ENCODE measurements at regions not wholly inside any gene's neighbourhood (a gene's known extent, or its start where the extent isn't known, plus 50 kb on each side); places are given as distances from the start of the nearest gene placed in this dataset.

DNA sequence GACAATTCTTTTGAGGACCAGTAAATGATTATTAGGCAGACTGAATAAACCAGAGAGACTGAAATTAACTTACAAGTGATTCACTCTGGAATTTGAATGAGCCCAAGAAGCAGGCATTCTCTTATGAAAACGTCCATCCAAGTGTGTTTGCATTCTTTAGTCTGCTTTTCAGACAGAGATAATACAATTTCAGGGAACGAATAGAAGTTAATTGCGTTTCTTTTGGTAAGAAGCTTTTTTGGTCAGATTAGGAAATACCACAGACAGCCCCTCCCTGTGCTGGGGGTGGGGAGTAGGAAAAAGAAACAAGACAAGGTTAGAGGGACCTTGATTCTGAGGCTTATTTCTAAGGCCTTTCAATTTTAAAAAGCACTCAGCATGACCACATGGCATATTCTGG is 874.4 kb downstream of the SUCLG1 start:
- TF ChIP-seq EZH2 (IDR thresholded peaks at IDR 0.05; ENCODE audit: borderline replicate concordance, low read depth, low read length, severe bottlenecking) = no peak
- TF ChIP-seq, protein P1, sequence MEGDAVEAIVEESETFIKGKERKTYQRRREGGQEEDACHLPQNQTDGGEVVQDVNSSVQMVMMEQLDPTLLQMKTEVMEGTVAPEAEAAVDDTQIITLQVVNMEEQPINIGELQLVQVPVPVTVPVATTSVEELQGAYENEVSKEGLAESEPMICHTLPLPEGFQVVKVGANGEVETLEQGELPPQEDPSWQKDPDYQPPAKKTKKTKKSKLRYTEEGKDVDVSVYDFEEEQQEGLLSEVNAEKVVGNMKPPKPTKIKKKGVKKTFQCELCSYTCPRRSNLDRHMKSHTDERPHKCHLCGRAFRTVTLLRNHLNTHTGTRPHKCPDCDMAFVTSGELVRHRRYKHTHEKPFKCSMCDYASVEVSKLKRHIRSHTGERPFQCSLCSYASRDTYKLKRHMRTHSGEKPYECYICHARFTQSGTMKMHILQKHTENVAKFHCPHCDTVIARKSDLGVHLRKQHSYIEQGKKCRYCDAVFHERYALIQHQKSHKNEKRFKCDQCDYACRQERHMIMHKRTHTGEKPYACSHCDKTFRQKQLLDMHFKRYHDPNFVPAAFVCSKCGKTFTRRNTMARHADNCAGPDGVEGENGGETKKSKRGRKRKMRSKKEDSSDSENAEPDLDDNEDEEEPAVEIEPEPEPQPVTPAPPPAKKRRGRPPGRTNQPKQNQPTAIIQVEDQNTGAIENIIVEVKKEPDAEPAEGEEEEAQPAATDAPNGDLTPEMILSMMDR (IDR thresholded peaks at IDR 0.05; ENCODE audit: borderline replicate concordance, extremely low read depth, low read length, poor library complexity, severe bottlenecking) = no peak
